ENCODE measurements at regions not wholly inside any gene's neighbourhood (a gene's known extent, or its start where the extent isn't known, plus 50 kb on each side); places are given as distances from the start of the nearest gene placed in this dataset.

DNA sequence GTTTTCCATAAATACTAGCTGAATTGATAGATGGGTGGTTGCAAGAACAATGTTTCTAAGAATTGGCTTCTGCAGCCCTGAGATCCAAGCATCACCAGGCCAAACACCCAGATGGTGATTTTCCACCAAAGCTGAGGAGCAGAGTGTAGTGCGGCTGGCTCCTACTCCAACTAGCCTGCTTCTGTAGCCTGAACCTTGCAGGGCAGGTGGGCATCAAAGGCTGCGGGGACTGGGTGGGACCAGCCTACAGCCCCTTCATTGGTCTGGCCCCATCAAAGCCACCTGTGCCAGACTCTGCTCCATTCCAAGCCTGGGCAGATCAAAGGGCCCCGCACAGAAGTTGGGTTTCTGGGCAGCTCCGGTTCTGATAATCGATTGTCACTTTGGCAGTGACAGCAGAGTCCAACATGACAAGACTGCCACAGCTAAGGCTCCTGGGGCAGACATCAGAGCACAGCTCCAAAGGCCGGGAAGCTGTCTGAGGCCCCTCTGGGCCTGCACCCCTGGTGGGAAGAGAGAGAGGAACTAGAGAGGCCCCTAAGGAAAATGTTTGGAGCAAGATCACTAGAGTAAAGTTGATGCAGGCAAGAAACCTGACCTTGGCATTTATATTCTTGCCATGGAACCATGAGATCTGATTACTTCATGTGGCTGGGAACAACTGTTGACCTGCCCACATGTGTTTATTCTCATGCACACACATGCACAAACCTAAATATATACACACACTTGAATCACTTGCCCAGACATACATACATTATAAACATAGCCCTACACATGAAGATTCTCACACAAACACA lies 582.9 kb downstream of the INSC start:
- Histone ChIP-seq H3K27ac (ENCODE audit: low read depth, low read length) (no peak overlapping the region), H3K9ac (ENCODE audit: extremely low read depth, low read length, poor library complexity, severe bottlenecking) (no peak overlapping the region), H3K4me3 (ENCODE audit: low read length) (no peak overlapping the region), H3K27me3 (ENCODE audit: control insufficient read depth, insufficient read depth, low read length, poor library complexity, severe bottlenecking) (no peaks in the 10 kb centered on the region), H3K36me3 (ENCODE audit: control insufficient read depth, insufficient read depth, low read length) (no peaks in the 10 kb centered on the region), H3K4me1 (ENCODE audit: control insufficient read depth, insufficient read depth, low read length) (peaks cover 9% of the 10 kb centered on the region), H3K9me3 (ENCODE audit: control insufficient read depth, low read length) (peaks cover 3% of the 10 kb centered on the region)
- Mint-ChIP-seq H3K9me3 (peaks cover 17% of the 10 kb centered on the region), H3K27me3 (ENCODE audit: insufficient read depth) (peaks cover 7% of the 10 kb centered on the region), H3K36me3 (ENCODE audit: low read depth) (peaks cover 1% of the 10 kb centered on the region), H3K27ac (no peak overlapping the region), H3K4me1 (peaks cover 16% of the 10 kb centered on the region), H3K4me3 (no peak overlapping the region)
- TF ChIP-seq, protein P1, sequence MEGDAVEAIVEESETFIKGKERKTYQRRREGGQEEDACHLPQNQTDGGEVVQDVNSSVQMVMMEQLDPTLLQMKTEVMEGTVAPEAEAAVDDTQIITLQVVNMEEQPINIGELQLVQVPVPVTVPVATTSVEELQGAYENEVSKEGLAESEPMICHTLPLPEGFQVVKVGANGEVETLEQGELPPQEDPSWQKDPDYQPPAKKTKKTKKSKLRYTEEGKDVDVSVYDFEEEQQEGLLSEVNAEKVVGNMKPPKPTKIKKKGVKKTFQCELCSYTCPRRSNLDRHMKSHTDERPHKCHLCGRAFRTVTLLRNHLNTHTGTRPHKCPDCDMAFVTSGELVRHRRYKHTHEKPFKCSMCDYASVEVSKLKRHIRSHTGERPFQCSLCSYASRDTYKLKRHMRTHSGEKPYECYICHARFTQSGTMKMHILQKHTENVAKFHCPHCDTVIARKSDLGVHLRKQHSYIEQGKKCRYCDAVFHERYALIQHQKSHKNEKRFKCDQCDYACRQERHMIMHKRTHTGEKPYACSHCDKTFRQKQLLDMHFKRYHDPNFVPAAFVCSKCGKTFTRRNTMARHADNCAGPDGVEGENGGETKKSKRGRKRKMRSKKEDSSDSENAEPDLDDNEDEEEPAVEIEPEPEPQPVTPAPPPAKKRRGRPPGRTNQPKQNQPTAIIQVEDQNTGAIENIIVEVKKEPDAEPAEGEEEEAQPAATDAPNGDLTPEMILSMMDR (conservative IDR thresholded peaks at IDR 0.05): no peak
- DNase-seq: no peak
- 94 to 100% methylated on average over 3 to 6 of the region's 6 CpGs for WGBS, 2 experiments (ENCODE audit: insufficient coverage in 1 of 2, insufficient read length in 1 of 2)

GRCh38 chr11:15698855-15699254 lies 584.1 kb downstream of the INSC start:
- H3K27me3 Mint-ChIP-seq (ENCODE audit: insufficient read depth): peaks cover 9% of the 10 kb centered on the region
- H3K4me3 Mint-ChIP-seq: no peak overlapping the region
- no peak overlapping the region for H3K27ac Mint-ChIP-seq
- H3K9ac ChIP-seq (ENCODE audit: extremely low read depth, low read length, poor library complexity, severe bottlenecking): no peak overlapping the region
- DNase-seq: no peak
- peaks cover 19% of the 10 kb centered on the region for H3K4me1 Mint-ChIP-seq
- H3K27ac ChIP-seq (ENCODE audit: low read depth, low read length): no peak overlapping the region
- peaks cover 10% of the 10 kb centered on the region for H3K4me1 ChIP-seq (ENCODE audit: control insufficient read depth, insufficient read depth, low read length)
- H3K9me3 ChIP-seq (ENCODE audit: control insufficient read depth, low read length): no peaks in the 10 kb centered on the region
- peaks cover 13% of the 10 kb centered on the region for H3K9me3 Mint-ChIP-seq
- no peaks in the 10 kb centered on the region for H3K36me3 ChIP-seq (ENCODE audit: control insufficient read depth, insufficient read depth, low read length)
- H3K27me3 ChIP-seq (ENCODE audit: control insufficient read depth, insufficient read depth, low read length, poor library complexity, severe bottlenecking): no peaks in the 10 kb centered on the region
- no peak overlapping the region for H3K4me3 ChIP-seq (ENCODE audit: low read length)
- TF ChIP-seq, protein P1 (conservative IDR thresholded peaks at IDR 0.05): no peak
- 90 to 96% methylated on average over 2 to 3 of the region's 3 CpGs for WGBS, 2 experiments (ENCODE audit: insufficient coverage in 1 of 2, insufficient read length in 1 of 2)
- H3K36me3 Mint-ChIP-seq (ENCODE audit: low read depth): no peaks in the 10 kb centered on the region

DNA sequence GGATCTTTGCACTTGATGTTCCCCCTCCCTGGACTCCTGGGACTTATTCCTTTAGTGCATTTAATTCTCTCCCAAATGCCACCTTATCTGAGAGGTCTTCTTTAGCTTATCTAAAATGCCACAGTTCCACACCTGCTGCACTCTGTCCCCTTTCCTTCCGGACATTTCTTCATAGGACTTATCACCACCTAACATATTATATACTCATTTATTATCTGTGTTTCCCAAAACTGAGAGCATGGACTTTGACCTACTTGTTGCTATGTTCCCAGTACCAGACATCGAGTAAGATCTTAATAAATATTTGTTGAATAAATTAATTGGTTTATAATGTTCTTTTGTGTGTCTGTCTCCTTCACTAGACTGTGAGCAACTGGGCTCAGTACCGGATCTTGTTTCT lies 585.3 kb downstream of the INSC start:
- no peak overlapping the region for H3K4me3 ChIP-seq (ENCODE audit: low read length)
- DNase-seq: no peak
- H3K27ac ChIP-seq (ENCODE audit: low read depth, low read length): no peak overlapping the region
- peaks cover 26% of the 10 kb centered on the region for H3K4me1 Mint-ChIP-seq
- H3K4me3 Mint-ChIP-seq: no peak overlapping the region
- H3K27me3 Mint-ChIP-seq (ENCODE audit: insufficient read depth): peaks cover 9% of the 10 kb centered on the region
- H3K4me1 ChIP-seq (ENCODE audit: control insufficient read depth, insufficient read depth, low read length): peaks cover 9% of the 10 kb centered on the region
- H3K9ac ChIP-seq (ENCODE audit: extremely low read depth, low read length, poor library complexity, severe bottlenecking): no peak overlapping the region
- no peaks in the 10 kb centered on the region for H3K27me3 ChIP-seq (ENCODE audit: control insufficient read depth, insufficient read depth, low read length, poor library complexity, severe bottlenecking)
- WGBS, 2 experiments (ENCODE audit: insufficient coverage in 1 of 2, insufficient read length in 1 of 2): 90 to 97% methylated on average over 2 to 3 of the region's 3 CpGs
- no peak overlapping the region for H3K27ac Mint-ChIP-seq
- H3K9me3 ChIP-seq (ENCODE audit: control insufficient read depth, low read length): peaks cover 3% of the 10 kb centered on the region
- no peaks in the 10 kb centered on the region for H3K36me3 ChIP-seq (ENCODE audit: control insufficient read depth, insufficient read depth, low read length)
- H3K36me3 Mint-ChIP-seq (ENCODE audit: low read depth): no peaks in the 10 kb centered on the region
- H3K9me3 Mint-ChIP-seq: peaks cover 10% of the 10 kb centered on the region
- TF ChIP-seq, protein P1 (conservative IDR thresholded peaks at IDR 0.05): no peak

All from endodermal cell (in vitro differentiated cells).